ENCODE measurements at regions not wholly inside any gene's neighbourhood (a gene's known extent, or its start where the extent isn't known, plus 50 kb on each side); places are given as distances from the start of the nearest gene placed in this dataset.

DNA sequence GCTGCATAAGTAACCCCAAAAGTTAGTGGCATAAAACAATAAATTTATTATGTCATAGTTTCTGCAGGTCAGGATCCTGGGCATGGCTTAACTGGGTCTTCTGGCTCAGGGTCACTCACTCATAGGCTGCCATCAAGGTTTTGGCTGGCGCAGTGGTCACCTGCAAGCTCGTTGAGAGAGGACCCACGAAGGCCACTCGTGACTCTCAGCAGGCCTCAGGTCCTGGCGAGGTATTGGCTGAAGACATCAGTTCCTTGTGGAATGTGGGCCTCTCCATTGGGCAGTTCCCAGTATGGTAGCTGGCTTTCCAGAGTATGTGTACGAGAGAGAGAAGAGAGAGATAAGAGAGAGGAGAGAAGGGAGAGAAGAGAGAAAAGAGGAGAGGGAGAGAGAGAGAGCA, 138.3 kb upstream of the KLF14 start:
- TF ChIP-seq, protein P1, sequence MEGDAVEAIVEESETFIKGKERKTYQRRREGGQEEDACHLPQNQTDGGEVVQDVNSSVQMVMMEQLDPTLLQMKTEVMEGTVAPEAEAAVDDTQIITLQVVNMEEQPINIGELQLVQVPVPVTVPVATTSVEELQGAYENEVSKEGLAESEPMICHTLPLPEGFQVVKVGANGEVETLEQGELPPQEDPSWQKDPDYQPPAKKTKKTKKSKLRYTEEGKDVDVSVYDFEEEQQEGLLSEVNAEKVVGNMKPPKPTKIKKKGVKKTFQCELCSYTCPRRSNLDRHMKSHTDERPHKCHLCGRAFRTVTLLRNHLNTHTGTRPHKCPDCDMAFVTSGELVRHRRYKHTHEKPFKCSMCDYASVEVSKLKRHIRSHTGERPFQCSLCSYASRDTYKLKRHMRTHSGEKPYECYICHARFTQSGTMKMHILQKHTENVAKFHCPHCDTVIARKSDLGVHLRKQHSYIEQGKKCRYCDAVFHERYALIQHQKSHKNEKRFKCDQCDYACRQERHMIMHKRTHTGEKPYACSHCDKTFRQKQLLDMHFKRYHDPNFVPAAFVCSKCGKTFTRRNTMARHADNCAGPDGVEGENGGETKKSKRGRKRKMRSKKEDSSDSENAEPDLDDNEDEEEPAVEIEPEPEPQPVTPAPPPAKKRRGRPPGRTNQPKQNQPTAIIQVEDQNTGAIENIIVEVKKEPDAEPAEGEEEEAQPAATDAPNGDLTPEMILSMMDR (IDR thresholded peaks at IDR 0.05; ENCODE audit: control extremely low read depth, extremely low read depth): no peak
- peaks cover 0 to 8% (median 0%) of the 10 kb centered on the region in 5 donors for H3K4me1 ChIP-seq (ENCODE audit: control insufficient read depth in 5 of 5, insufficient read depth in 5 of 5, low read length in 5 of 5)
- ATAC-seq (ENCODE audit: insufficient read depth, low FRiP score) (no peak), DNase-seq (no peak)
- whole genome bisulfite sequencing, 2 donors: 87 to 92% methylated on average over 6 of the region's 6 CpGs
- H3K9ac ChIP-seq (ENCODE audit: insufficient read depth in 1 of 2, low read length in 2 of 2): no peak overlapping the region
- no peak overlapping the region for H3K27ac ChIP-seq (ENCODE audit: low read depth in 1 of 2, low read length in 1 of 2)
- no peaks in the 10 kb centered on the region for H3K27me3 ChIP-seq (ENCODE audit: control insufficient read depth in 3 of 3, insufficient read depth in 3 of 3, low read length in 2 of 3)
- no peak overlapping the region for H3K4me3 ChIP-seq
- peaks cover 0 to 28% (median 9%) of the 10 kb centered on the region in 4 donors for H3K36me3 ChIP-seq (ENCODE audit: control insufficient read depth in 4 of 4, insufficient read depth in 4 of 4, low read length in 4 of 4)
- H3K9me3 ChIP-seq (ENCODE audit: control insufficient read depth in 4 of 4, insufficient read depth in 3 of 4, low read length in 3 of 4): no peaks in the 10 kb centered on the region

DNA sequence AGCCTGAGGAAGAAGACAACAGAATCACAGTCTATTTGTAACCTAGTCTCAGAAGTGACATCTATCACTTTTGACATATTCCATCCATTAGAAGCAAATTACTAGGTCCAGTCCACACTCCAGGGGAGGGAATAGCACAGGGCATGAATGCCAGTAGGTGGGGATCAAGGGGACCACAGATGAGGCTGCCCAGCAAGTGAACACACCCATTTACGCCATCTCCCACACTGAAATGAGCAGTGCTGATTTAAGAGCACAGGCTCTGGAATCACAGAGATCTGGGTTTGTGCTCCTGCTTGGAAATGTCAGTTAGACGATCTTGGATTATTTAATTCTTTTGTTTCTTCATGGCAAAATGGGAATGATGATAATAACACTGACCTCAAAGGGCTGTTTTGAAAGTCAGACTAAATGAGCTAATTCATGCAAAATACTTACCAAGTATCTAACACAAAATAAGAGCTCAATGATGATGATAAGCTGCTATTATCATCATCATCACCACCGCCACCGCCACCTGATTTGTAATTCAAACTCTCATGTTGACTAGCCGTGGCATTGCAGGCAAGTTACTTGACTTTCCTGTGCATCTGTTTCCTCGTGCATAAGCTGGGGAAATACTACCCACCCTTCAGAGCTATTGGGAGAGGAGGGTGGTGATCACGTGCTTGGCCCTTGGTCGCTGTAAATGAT, 138.9 kb upstream of the KLF14 start:
- H3K4me3 ChIP-seq: no peak overlapping the region
- 63 to 74% methylated on average over 8 of the region's 8 CpGs for WGBS, 2 donors
- peaks cover 0 to 28% (median 10%) of the 10 kb centered on the region in 4 donors for H3K36me3 ChIP-seq (ENCODE audit: control insufficient read depth in 4 of 4, insufficient read depth in 4 of 4, low read length in 4 of 4)
- H3K27ac ChIP-seq (ENCODE audit: low read depth in 1 of 2, low read length in 1 of 2): peak overlapping the region in 1 of 2 donors; percentile 6
- H3K27me3 ChIP-seq (ENCODE audit: control insufficient read depth in 3 of 3, insufficient read depth in 3 of 3, low read length in 2 of 3): no peaks in the 10 kb centered on the region
- no peak for DNase-seq
- no peak for ATAC-seq (ENCODE audit: insufficient read depth, low FRiP score)
- TF ChIP-seq, protein P1 (IDR thresholded peaks at IDR 0.05; ENCODE audit: control extremely low read depth, extremely low read depth): no peak
- no peak overlapping the region for H3K9ac ChIP-seq (ENCODE audit: insufficient read depth in 1 of 2, low read length in 2 of 2)
- no peaks in the 10 kb centered on the region for H3K9me3 ChIP-seq (ENCODE audit: control insufficient read depth in 4 of 4, insufficient read depth in 3 of 4, low read length in 3 of 4)
- H3K4me1 ChIP-seq (ENCODE audit: control insufficient read depth in 5 of 5, insufficient read depth in 5 of 5, low read length in 5 of 5): peaks cover 0 to 8% (median 0%) of the 10 kb centered on the region in 5 donors

DNA sequence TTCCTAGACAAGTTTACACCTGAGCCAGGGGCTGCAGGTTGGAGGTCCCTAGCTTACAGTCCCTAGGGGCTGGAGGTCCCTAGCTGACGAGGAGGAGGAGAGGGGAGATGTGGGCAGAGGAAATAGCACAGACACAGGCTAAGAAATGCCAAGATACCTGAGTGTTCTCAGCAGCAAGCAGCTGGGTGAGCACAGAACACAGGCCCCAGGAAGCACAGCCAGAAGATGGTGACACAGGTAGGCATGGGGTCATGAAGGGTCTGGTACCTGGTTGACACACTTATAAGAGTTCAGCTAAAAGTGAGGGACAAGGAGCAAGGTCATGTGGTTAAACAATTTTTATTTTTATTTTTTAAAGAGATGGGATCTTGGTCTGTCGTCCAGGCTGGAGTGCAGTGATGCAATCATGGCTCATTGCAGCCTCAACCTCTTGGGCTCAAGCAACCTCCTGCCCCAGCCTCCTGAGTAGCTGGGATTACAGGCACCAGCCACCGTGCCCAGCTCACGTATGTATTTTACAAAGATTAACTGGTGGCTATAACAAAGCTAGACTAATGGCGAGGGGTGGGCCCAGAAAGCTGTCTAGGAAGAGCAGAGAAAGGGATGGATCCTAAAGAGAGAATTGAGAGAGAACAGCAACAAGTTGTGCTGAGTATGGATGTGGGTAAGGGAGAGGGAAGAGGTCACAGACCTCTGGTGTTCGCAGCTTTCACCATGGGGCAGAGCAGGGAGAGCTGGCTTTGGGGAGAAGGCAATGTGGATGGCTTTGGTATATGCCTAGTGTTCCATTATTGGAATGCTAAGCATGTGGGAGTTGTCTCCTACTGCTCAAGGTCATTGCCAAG, 140.3 kb upstream of the KLF14 start:
- no peak overlapping the region for H3K27ac ChIP-seq (ENCODE audit: low read depth in 1 of 2, low read length in 1 of 2)
- no peak overlapping the region for H3K4me3 ChIP-seq
- H3K4me1 ChIP-seq (ENCODE audit: control insufficient read depth in 5 of 5, insufficient read depth in 5 of 5, low read length in 5 of 5): peaks cover 0 to 4% (median 2%) of the 10 kb centered on the region in 5 donors
- WGBS, 2 donors: 85 to 95% methylated on average over 6 of the region's 6 CpGs
- no peak overlapping the region for H3K9ac ChIP-seq (ENCODE audit: insufficient read depth in 1 of 2, low read length in 2 of 2)
- peaks cover 0 to 22% (median 10%) of the 10 kb centered on the region in 4 donors for H3K36me3 ChIP-seq (ENCODE audit: control insufficient read depth in 4 of 4, insufficient read depth in 4 of 4, low read length in 4 of 4)
- ATAC-seq (ENCODE audit: insufficient read depth, low FRiP score) (no peak), DNase-seq (no peak)
- H3K9me3 ChIP-seq (ENCODE audit: control insufficient read depth in 4 of 4, insufficient read depth in 3 of 4, low read length in 3 of 4): no peaks in the 10 kb centered on the region
- H3K27me3 ChIP-seq (ENCODE audit: control insufficient read depth in 3 of 3, insufficient read depth in 3 of 3, low read length in 2 of 3): no peaks in the 10 kb centered on the region
- TF ChIP-seq, protein P1 (IDR thresholded peaks at IDR 0.05; ENCODE audit: control extremely low read depth, extremely low read depth): no peak
